ENCODE measurements at regions not wholly inside any gene's neighbourhood (a gene's known extent, or its start where the extent isn't known, plus 50 kb on each side); places are given as distances from the start of the nearest gene placed in this dataset.

GRCh38 chr13:111644750-111645149 is 324.3 kb downstream of the TEX29 start:
- no peaks in the 10 kb centered on the region for H3K9me3 ChIP-seq (ENCODE audit: insufficient read depth, low read depth, low read length)

GRCh38 chr13:111645198-111645597 is 324.8 kb downstream of the TEX29 start:
- Histone ChIP-seq H3K4me3 (ENCODE audit: low read length) (no peak overlapping the region), H3K27ac (ENCODE audit: low read depth, low read length) (no peak overlapping the region), H3K27me3 (ENCODE audit: insufficient read depth, low read length) (peaks cover 2% of the 10 kb centered on the region; the same call in 1 of the 2 replicates), H3K9me3 (ENCODE audit: insufficient read depth, low read depth, low read length) (no peaks in the 10 kb centered on the region), H3K4me1 (ENCODE audit: insufficient read depth, low read length) (no peaks in the 10 kb centered on the region), H3K36me3 (ENCODE audit: insufficient read depth, low read length) (no peaks in the 10 kb centered on the region), H3K9ac (ENCODE audit: low read depth, low read length) (no peak overlapping the region)
- WGBS, result 95% methylated on average over 12 of the region's 12 CpGs

More at GRCh38 chr13:111644750-111645149, 324.3 kb downstream of the TEX29 start:
- Histone ChIP-seq H3K36me3 (ENCODE audit: insufficient read depth, low read length) (no peaks in the 10 kb centered on the region), H3K27me3 (ENCODE audit: insufficient read depth, low read length) (peaks cover 2% of the 10 kb centered on the region; the same call in 1 of the 2 replicates), H3K4me3 (ENCODE audit: low read length) (no peak overlapping the region), H3K4me1 (ENCODE audit: insufficient read depth, low read length) (no peaks in the 10 kb centered on the region), H3K27ac (ENCODE audit: low read depth, low read length) (no peak overlapping the region), H3K9ac (ENCODE audit: low read depth, low read length) (no peak overlapping the region)
- WGBS, result 92% methylated on average over 16 of the region's 16 CpGs

- no peaks in the 10 kb centered on the region for H3K9me3 ChIP-seq (ENCODE audit: insufficient read depth, low read depth, low read length)
- no peak overlapping the region for H3K4me3 ChIP-seq (ENCODE audit: low read length)
- H3K27ac ChIP-seq (ENCODE audit: low read depth, low read length), result no peak overlapping the region
- H3K4me1 ChIP-seq (ENCODE audit: insufficient read depth, low read length), result no peaks in the 10 kb centered on the region
- peaks cover 2% of the 10 kb centered on the region; the same call in 1 of the 2 replicates for H3K27me3 ChIP-seq (ENCODE audit: insufficient read depth, low read length)
- no peaks in the 10 kb centered on the region for H3K36me3 ChIP-seq (ENCODE audit: insufficient read depth, low read length)
- 95% methylated on average over 27 of the region's 27 CpGs for WGBS
- no peak overlapping the region for H3K9ac ChIP-seq (ENCODE audit: low read depth, low read length)
Observed at GRCh38 chr13:111645598-111646455, 325.4 kb downstream of the TEX29 start.

GRCh38 chr13:111646456-111646855 is 326.0 kb downstream of the TEX29 start:
- WGBS, result 97% methylated on average over 8 of the region's 10 CpGs
- Histone ChIP-seq H3K36me3 (ENCODE audit: insufficient read depth, low read length) (no peaks in the 10 kb centered on the region), H3K27ac (ENCODE audit: low read depth, low read length) (no peak overlapping the region), H3K9me3 (ENCODE audit: insufficient read depth, low read depth, low read length) (no peaks in the 10 kb centered on the region), H3K4me1 (ENCODE audit: insufficient read depth, low read length) (no peaks in the 10 kb centered on the region), H3K9ac (ENCODE audit: low read depth, low read length) (no peak overlapping the region), H3K4me3 (ENCODE audit: low read length) (no peak overlapping the region), H3K27me3 (ENCODE audit: insufficient read depth, low read length) (peaks cover 2% of the 10 kb centered on the region; the same call in 1 of the 2 replicates)

- no peak overlapping the region for H3K27ac ChIP-seq (ENCODE audit: low read depth, low read length)
- no peak overlapping the region for H3K9ac ChIP-seq (ENCODE audit: low read depth, low read length)
- WGBS, result 92% methylated on average over 4 of the region's 4 CpGs
- peaks cover 7% of the 10 kb centered on the region; the same call in 1 of the 2 replicates for H3K27me3 ChIP-seq (ENCODE audit: insufficient read depth, low read length)
- H3K36me3 ChIP-seq (ENCODE audit: insufficient read depth, low read length), result no peaks in the 10 kb centered on the region
- no peaks in the 10 kb centered on the region for H3K4me1 ChIP-seq (ENCODE audit: insufficient read depth, low read length)
- no peaks in the 10 kb centered on the region for H3K9me3 ChIP-seq (ENCODE audit: insufficient read depth, low read depth, low read length)
- no peak overlapping the region for H3K4me3 ChIP-seq (ENCODE audit: low read length)
Observed at GRCh38 chr13:111648885-111649284, 328.4 kb downstream of the TEX29 start.

GRCh38 chr13:111650626-111651025 is 330.2 kb downstream of the TEX29 start:
- no peaks in the 10 kb centered on the region for H3K9me3 ChIP-seq (ENCODE audit: insufficient read depth, low read depth, low read length)

GRCh38 chr13:111652676-111653075 is 332.2 kb downstream of the TEX29 start:
- H3K9me3 ChIP-seq (ENCODE audit: insufficient read depth, low read depth, low read length), result no peaks in the 10 kb centered on the region
- H3K9ac ChIP-seq (ENCODE audit: low read depth, low read length), result no peak overlapping the region
- no peak overlapping the region for H3K27ac ChIP-seq (ENCODE audit: low read depth, low read length)
- WGBS, result 96% methylated on average over 6 of the region's 6 CpGs
- no peaks in the 10 kb centered on the region for H3K36me3 ChIP-seq (ENCODE audit: insufficient read depth, low read length)
- H3K27me3 ChIP-seq (ENCODE audit: insufficient read depth, low read length), result peaks cover 17% of the 10 kb centered on the region; the same call in 1 of the 2 replicates
- no peak overlapping the region for H3K4me3 ChIP-seq (ENCODE audit: low read length)
- peaks cover 2% of the 10 kb centered on the region for H3K4me1 ChIP-seq (ENCODE audit: insufficient read depth, low read length)

More at GRCh38 chr13:111650626-111651025, 330.2 kb downstream of the TEX29 start:
- 90% methylated on average over 3 of the region's 4 CpGs for WGBS
- H3K36me3 ChIP-seq (ENCODE audit: insufficient read depth, low read length), result no peaks in the 10 kb centered on the region
- H3K27me3 ChIP-seq (ENCODE audit: insufficient read depth, low read length), result peaks cover 7% of the 10 kb centered on the region; the same call in 1 of the 2 replicates
- H3K4me1 ChIP-seq (ENCODE audit: insufficient read depth, low read length), result no peaks in the 10 kb centered on the region
- no peak overlapping the region for H3K4me3 ChIP-seq (ENCODE audit: low read length)
- no peak overlapping the region for H3K27ac ChIP-seq (ENCODE audit: low read depth, low read length)
- H3K9ac ChIP-seq (ENCODE audit: low read depth, low read length), result no peak overlapping the region

GRCh38 chr13:111654531-111654930 is 334.1 kb downstream of the TEX29 start:
- H3K27me3 ChIP-seq (ENCODE audit: insufficient read depth, low read length), result peaks cover 21% of the 10 kb centered on the region; the same call in 1 of the 2 replicates
- WGBS, result 95% methylated on average over 8 of the region's 8 CpGs
- H3K36me3 ChIP-seq (ENCODE audit: insufficient read depth, low read length), result no peaks in the 10 kb centered on the region
- H3K4me3 ChIP-seq (ENCODE audit: low read length), result no peak overlapping the region
- peaks cover 20% of the 10 kb centered on the region for H3K4me1 ChIP-seq (ENCODE audit: insufficient read depth, low read length)
- H3K9ac ChIP-seq (ENCODE audit: low read depth, low read length), result no peak overlapping the region
- no peak overlapping the region for H3K27ac ChIP-seq (ENCODE audit: low read depth, low read length)
- no peaks in the 10 kb centered on the region for H3K9me3 ChIP-seq (ENCODE audit: insufficient read depth, low read depth, low read length)

GRCh38 chr13:111656439-111656838 is 336.0 kb downstream of the TEX29 start:
- Histone ChIP-seq H3K36me3 (ENCODE audit: insufficient read depth, low read length) (no peaks in the 10 kb centered on the region), H3K4me1 (ENCODE audit: insufficient read depth, low read length) (peaks cover 21% of the 10 kb centered on the region), H3K27ac (ENCODE audit: low read depth, low read length) (no peak overlapping the region), H3K9ac (ENCODE audit: low read depth, low read length) (no peak overlapping the region), H3K9me3 (ENCODE audit: insufficient read depth, low read depth, low read length) (no peaks in the 10 kb centered on the region), H3K4me3 (ENCODE audit: low read length) (no peak overlapping the region), H3K27me3 (ENCODE audit: insufficient read depth, low read length) (peaks cover 38% of the 10 kb centered on the region; the same call in 1 of the 2 replicates)
- WGBS, result 91% methylated on average over 19 of the region's 19 CpGs

GRCh38 chr13:111657013-111657412 is 336.6 kb downstream of the TEX29 start:
- H3K4me1 ChIP-seq (ENCODE audit: insufficient read depth, low read length), result peaks cover 21% of the 10 kb centered on the region
- no peak overlapping the region for H3K9ac ChIP-seq (ENCODE audit: low read depth, low read length)
- H3K36me3 ChIP-seq (ENCODE audit: insufficient read depth, low read length), result no peaks in the 10 kb centered on the region
- H3K27ac ChIP-seq (ENCODE audit: low read depth, low read length), result no peak overlapping the region
- H3K9me3 ChIP-seq (ENCODE audit: insufficient read depth, low read depth, low read length), result no peaks in the 10 kb centered on the region
- H3K4me3 ChIP-seq (ENCODE audit: low read length), result no peak overlapping the region
- 95% methylated on average over 5 of the region's 5 CpGs for WGBS
- H3K27me3 ChIP-seq (ENCODE audit: insufficient read depth, low read length), result peaks cover 43% of the 10 kb centered on the region; the same call in 1 of the 2 replicates
